HG03558 (cell line): ENCODE measurements at regions not wholly inside any gene's neighbourhood (a gene's known extent, or its start where the extent isn't known, plus 50 kb on each side); places are given as distances from the start of the nearest gene placed in this dataset.
"Not testable (repeated sequence)": the region's sequence is repeated elsewhere in the genome, so short reads cannot be mapped to it uniquely, and the experiment has no call there.

Experiments
- ATAC-seq: cut with Tn5 transposase; IDR thresholded peaks from one replicate; pipeline ENCODE4 v1.9.1; 2021; ENCODE audit warnings: moderate number of reproducible peaks; ENCODE audit not compliant: unreplicated experiment; ENCODE audit errors: extremely low read depth

DNA sequence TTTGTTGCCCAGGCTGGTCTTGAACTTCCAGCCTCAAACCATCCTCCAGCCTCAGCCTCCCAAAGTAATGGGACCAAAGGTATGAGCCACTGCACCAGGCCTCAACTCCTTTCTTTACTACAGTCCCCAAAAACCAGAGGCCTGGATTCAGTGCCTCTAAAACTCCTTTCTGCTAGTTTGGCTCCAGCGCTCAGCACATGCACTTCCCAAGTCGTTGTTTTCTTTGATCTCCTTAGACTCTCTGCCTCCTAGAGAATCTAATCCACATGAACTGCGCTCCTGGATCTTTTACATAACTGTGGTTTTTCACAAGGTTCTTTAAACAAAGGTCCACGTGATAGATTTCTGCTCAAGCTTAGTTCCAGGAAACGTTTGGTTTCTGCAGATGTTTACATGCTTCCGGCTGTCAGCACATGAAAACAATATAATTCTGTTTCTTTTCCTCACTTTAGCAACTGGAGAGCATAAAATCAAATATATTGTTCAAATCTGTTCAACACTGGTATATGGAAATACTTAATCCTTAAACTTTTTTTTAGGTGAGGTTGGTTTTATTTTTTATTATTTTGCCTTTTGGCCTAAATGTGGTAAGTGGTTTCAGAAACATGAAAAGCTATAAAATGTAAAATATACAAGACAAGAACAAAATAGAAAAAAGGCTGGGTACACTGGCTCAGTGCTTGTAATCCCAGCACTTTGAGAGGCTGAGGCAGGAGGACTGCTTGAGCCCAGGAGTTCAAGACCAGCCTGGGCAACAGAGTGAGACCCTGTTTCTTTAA lies 270.5 kb upstream of the MKLN1 start:
- no peak for ATAC-seq

DNA sequence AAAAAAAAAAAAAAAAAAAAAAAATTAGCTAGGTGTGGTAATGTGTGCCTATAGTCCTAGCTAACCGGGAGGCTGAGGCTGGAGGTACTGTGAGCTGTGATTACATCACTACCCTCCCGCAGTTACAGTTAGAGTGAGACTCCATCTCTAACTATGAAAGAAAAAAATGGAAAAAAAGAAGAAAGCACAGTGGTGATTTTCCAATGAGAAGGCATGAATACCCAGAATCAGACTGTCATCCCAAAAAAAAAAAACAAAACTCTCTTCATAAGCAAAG lies 269.9 kb upstream of the MKLN1 start:
- no peak for ATAC-seq

DNA sequence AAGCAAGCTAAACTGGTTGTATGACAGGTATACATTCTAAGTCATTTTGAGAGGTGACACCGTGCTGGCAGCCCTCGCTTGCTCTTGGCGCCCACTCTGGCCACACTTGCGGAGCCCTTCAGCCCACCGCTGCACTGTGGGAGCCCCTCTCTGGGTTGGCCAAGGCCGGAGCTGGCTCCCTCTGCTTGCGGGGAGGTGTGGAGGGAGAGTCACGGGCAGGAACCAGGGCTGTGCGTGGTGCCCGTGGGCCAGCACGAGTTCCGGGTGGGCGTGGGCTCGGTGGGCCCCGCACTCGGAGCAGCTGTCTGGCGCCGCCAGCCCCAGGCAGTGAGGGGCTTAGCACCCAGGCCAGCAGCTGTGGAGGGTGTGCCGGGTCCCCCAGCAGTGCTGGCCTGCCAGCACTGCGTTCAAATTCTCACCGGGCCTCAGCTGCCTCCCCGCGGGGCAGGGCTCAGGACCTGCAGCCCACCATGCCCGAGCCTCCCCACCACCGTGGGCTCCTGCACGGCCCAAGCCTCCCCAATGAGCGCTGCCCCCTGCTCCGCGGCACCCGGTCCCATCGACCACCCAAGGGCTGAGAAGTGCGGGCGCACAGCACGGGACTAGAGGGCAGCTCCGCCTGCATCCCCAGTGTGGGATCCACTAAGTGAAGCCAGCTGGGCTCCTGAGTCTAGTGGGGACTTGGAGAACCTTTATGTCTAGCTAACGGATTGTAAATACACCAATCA lies 269.0 kb upstream of the MKLN1 start:
- ATAC-seq = not testable (repeated sequence)

DNA sequence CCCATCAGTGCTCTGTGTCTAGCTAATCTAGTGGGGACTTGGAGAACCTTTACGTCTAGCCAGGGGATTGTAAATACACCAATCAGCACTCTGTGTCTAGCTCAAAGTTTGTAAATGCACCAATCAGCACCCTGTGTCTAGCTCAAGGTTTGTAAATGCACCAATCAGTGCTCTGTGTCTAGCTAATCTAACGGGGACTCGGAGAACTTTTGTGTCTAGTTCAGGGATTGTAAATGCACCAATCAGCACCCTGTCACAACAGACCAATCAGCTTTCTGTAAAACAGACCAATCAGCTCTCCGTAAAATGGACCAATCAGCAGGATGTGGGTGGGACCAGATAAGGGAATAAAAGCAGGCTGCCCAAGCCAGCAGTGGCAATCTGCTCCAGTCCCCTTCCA lies 268.3 kb upstream of the MKLN1 start:
- ATAC-seq = not testable (repeated sequence)

DNA sequence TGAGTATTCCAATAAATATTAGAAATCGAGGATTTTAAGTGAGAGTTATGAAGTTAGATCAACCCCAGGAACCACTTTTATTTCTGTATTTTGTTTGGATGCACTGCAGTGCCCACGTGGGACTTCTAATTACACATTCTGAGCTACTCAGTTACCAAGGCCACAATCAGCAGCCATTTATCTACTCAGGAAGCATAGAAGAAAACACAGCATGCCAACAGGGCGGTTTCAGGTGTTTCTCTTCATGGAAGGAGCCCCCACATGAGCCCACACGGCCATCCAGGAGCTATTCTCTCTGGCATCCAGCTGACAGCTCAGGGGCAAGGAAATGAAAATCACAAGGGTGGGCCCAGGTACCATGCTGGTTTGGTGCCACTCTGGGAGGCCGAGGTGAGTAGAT lies 266.5 kb upstream of the MKLN1 start:
- no peak for ATAC-seq

DNA sequence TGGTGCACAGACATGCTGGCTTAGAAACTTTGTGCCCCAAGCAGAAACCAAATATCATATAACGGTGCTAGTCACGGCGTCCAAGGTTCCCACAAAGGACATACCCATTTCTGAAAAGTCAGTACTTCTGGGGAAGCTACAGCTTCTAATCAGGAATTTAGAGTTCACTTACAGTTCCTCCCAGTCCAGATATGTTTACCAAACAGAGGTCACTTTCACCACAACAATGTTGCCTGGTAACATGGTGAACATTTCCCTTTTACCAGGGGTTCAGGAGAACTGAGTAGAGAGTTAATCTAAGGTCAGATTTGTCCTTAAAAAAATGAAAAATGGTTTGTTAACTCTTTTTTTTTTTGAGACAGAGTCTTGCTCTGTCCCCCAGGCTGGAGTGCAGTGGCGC lies 265.9 kb upstream of the MKLN1 start:
- ATAC-seq = no peak

DNA sequence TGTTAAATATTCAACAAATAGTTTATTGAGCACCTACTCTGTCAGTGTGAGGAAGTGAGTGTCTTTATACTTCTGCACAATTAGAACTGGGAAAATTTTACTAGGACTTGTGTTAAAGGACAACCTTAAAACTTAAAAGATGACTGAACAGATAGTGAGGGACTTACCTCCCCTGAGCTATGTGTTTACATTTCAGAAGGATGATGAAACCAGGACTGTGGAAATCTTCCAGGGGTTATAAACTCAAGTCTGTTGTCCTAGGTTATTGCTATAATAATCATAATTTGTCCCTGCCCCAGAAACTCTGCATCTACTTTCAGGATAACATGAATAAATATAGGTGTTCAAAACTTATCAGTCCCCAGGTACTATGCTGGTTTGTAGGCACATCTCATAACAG lies 261.0 kb upstream of the MKLN1 start:
- no peak for ATAC-seq

DNA sequence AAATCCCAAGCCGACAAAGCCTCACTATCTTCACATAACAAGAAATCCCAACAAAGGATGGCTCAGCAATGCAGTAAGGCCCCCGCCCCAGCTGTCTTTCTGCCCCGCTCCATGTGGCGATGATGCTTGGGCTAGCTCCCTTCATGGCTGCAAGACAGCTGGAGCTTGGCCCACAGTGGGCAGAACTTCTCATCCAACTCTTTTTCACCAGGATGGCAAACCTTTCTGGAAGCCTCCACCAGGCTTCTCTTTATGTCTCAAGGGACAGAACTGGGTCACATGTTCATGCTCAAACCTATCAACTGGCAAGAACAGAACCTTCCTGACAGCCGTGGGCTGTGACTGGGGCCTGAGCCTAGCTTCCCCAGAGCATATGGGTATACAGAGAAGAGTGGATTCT lies 260.5 kb upstream of the MKLN1 start:
- ATAC-seq = no peak

DNA sequence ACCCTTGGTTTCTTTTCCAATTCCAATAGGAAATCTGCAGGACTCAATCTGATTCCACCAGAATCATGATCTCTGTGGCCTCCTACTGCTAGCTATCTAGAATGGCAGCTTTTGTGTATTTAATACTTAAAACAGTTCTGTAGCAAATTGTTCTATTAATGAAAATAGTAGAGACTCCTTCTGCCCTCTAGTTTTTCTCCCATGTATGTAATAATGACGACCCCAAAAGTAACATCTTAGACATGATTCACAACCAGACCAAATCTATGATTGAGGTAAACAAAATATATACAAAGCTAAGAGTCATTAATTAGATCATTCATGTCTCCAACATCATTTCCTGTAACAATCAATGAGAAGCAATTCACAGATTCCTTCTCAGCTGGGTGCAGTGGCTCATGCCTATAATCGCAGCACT lies 259.1 kb upstream of the MKLN1 start:
- no peak for ATAC-seq

DNA sequence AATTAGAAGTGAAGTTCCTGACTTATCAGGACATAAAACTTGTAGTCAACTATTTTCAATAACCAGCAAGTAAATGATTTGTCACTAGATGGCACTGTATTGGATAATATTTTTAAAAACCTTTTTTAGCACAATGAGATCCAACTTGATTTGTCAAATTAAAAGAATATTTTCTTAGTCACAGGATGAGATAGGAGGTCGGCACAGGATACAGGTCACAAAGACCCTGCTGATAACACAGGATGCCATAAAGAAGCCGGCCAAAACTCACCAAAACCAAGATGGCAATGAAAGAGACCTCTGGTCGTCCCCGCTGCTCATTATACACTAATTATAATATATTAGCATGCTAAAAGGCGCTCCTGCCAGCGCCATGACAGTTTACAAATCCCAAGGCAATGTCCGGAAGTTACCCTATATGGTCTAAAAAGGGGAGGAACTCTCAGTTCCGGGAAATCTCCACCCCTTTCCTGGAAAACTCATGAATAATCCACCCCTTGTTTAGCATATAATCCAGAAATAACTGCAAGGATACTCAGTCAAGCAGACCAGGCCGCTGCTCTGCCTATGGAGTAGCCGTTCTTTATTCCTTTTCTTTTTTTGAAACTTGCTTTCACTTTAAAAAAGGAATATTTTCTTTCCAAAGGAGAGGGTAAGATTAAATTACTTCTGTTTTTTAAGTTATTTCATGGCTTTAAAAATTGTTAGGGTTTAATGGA lies 255.7 kb upstream of the MKLN1 start:
- no peak for ATAC-seq

DNA sequence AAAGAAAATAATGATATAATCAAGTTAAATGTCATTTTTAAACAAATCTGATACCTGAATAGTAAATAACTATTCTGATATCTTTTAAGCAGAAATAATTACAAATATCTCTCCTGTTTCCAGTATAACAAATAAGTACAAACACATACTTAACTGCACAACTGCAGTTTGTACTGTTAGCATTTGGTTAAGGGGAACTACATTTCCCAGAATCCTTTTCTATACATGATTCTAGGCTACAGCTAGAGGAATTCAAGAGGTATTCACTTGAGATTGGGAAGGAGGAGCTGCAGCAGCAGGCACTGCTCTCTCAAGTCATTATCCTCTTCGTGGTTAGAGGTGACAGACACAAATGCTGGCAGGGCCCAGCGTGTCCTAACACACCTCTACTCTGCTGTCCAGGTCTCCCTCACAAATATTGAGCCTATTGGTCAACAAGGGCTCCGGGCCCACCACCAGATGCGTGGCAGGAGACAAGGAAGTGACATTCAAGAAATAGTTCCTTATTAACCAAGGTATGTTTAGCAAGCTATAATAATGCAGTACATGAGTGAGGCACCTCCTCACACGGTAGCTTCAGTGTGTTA lies 255.1 kb upstream of the MKLN1 start:
- no peak for ATAC-seq

DNA sequence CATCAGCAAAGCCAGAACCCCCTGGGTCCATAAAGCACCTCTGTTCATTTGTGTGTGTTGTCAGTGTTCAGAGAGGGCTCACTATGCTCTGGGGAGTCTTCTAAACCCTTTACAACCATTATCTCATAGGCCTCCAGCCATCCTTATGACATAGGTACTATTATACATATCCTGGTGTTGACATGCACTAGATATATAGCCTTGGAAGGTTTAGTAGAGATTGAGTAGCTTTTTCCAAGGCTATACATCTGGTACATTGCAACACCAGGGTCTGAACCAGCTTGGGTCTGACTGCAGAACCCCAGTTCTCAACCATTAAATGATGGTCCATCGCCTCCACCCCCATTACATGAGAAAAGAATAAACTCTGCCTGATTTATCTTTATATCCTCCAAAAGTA lies 253.6 kb upstream of the MKLN1 start:
- no peak for ATAC-seq

DNA sequence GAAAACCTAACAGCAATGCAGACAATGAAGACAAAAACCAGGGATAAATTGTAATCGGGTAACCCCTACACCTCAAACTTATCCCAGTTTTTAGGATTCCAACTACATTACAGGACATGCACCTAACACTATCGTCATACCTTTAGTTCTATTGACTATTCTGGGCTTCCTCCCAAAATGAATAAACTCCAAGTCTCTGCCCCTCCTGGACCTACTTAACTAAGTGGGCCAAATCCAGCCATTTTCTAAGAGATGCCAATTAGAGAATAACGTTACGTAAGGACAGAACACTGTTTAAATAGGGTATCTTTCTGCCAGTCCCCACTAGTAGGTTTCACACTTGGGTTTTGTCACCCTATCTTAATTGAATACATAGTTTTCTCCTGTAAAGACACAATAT lies 253.1 kb upstream of the MKLN1 start:
- no peak for ATAC-seq

DNA sequence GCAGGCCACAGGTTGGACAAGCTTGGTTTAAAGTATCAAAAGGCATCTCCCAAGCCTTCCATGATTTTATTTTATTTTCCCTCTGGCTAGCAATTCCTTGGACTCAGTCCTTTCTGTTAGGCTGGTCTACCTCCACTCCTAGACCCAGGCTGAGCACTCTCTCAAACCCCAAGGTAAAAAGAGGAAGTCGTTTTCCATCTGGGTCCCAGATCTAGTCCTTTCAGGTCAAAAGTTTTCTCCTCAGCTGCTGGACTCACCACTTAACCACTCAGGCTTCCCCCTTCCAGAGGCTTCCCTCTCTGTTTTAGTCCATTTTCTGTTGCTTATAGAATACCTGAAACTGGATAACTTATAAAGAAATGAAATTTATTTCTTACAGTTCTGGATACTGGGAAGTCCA lies 252.3 kb upstream of the MKLN1 start:
- no peak for ATAC-seq

DNA sequence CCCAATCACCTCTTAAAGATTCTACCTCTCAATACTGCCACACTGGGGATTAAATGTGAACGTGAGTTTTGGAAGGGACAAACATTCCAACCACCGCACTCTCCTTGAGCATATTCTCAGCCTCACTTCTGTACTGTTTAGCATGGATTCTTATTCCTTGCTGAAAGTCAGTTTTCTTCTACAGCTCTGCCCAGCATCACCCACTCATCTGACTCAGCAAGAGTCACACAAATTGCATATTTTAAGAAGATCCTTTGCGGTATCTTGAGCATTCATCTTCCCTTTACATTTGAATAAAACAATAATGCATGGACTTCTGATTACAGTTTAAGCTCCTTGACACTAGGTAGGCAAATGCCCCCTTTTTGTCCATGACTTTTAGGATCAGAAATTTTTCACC lies 251.6 kb upstream of the MKLN1 start:
- no peak for ATAC-seq

DNA sequence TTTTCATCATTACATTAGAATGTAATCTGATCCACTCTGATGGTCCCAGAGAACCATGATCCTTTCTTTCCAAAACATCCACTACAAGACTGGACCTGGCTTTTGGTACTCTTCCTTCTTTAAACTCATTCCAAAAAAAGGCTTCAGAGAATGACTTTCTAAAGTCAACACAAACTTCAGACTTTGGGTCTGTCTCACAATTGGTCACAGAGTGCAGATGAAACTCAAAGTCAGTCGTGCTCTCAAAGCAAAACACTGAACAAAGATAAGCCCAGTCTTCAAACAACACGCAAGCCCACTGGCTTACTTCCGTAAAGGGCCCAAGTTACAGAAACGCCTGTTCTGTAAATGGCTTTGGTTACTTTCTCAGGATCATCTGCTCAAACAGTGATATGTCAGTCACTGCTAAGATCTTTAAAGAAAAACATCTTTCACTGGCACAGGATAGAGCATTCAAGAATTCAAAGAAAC lies 250.9 kb upstream of the MKLN1 start:
- no peak for ATAC-seq

DNA sequence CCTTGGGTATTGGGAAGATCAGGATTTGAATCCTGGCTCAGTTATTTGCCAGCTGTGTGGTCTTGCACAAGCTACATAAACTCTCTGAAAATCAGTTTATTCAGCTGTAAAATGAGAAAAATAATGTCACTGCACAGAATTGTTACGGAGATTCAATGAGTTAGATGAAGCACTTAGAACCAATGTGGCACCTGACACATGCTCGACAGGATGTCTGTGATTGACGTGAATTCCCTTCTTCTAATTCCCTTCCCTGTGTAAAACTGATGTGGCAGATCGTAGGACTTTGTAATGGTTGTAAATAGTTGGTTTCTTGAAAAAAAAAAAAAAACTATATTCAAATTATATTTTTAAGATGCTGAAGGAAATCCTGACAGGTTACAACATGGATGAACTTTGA lies 249.9 kb upstream of the MKLN1 start:
- ATAC-seq = no peak

DNA sequence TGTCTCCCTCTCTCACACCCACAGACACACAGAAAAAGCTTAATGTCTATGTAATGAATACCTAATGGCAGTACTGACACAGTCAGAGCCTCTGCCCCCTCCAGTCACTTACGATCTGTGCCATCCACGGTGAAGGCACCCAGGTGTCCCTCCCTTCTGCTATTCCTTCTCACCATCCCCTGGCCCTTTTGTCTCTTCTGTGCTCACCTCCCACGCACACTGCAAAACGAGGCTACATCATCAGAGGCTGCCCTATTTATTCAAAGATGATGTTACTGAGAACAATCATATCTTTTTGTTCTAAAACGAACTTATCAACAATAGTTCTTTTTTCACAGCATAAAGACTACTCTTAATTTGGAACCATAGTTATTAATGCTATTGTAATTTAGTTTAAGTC lies 246.9 kb upstream of the MKLN1 start:
- ATAC-seq = no peak

DNA sequence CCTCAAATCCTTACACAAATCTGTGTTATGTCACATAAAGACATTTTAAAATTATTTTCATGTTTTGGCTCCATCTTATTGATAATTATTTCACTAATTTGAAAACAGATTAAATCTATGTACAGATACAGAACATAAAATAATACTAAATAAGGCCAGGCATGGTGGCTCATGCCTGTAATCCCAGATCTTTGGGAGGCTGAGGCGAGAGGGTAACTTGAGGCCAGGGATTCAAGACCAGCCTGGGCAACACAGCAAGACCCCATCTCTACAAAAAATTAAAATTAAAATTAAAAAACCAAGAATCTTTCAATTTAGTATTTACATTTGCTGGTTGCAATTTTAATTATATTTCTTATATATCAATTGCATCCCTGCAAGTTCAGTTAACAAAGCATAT lies 246.4 kb upstream of the MKLN1 start:
- ATAC-seq = no peak

DNA sequence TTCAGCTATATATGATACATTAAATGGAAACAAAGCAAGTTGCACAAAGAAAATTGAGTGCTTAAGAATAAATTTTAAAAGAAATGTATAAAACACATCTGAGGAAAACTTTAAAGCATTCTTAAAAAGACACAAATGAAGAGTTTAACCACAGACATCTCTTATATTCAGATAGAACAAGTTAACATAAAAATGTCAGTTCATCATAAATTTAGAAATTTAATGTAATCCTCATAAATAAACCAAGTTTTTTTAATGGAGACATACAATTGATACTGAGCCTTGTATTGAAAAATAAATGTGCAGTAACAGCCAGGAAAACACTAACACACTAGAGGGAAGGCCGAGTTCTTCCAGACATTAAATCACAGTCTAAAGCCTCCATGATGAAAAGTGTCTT lies 243.9 kb upstream of the MKLN1 start:
- no peak for ATAC-seq

DNA sequence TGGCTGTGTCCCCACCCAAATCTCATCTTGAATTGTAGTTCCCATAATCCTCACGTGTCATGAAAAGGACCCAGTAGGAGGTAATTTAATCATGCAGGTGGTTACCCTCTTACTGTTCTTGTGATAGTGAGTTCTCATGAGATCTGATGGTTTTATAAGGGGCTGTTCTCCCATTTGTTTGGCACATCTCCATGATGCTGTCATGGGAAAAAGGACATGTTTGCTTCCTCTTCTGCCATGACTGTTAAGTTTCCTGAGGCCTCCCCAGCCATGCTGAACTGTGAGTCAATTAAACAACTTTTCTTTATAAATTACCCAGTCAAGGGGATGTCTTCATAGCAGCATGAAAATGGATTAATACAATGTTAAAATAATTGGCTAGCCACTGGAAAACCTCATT lies 243.3 kb upstream of the MKLN1 start:
- not testable (repeated sequence) for ATAC-seq
